ENCODE measurements at regions not wholly inside any gene's neighbourhood (a gene's known extent, or its start where the extent isn't known, plus 50 kb on each side); places are given as distances from the start of the nearest gene placed in this dataset.

- TF ChIP-seq POLR2A (IDR thresholded peaks at IDR 0.05) (no peak), CTCF (IDR thresholded peaks at IDR 0.05) (no peak)
Measured at GRCh38 chr15:95644100-95644875, 686.2 kb upstream of the NR2F2 start.
